ENCODE measurements at regions not wholly inside any gene's neighbourhood (a gene's known extent, or its start where the extent isn't known, plus 50 kb on each side); places are given as distances from the start of the nearest gene placed in this dataset.
"Not testable (repeated sequence)": the region's sequence is repeated elsewhere in the genome, so short reads cannot be mapped to it uniquely, and the experiment has no call there.

DNA sequence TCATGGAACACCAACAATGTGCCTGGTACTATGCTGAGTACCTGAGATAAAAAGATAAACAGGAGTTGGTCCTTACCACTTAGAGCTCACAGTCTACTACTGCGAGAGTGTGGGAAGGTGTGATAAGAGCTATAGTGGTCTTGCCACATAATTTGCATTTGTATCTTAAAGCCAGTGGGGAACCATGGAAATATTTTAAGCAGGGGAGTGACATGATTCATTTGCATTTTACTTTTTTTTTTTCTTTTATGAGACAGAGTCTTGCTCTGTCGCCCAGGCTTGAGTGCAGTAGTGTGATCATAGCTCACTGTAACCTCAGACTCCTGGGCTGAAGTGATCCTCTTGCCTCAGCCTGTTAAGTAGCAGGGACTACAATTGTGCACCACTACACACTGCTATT is 54.2 kb upstream of the FAM72C start:
- DNase-seq: not testable (repeated sequence)

DNA sequence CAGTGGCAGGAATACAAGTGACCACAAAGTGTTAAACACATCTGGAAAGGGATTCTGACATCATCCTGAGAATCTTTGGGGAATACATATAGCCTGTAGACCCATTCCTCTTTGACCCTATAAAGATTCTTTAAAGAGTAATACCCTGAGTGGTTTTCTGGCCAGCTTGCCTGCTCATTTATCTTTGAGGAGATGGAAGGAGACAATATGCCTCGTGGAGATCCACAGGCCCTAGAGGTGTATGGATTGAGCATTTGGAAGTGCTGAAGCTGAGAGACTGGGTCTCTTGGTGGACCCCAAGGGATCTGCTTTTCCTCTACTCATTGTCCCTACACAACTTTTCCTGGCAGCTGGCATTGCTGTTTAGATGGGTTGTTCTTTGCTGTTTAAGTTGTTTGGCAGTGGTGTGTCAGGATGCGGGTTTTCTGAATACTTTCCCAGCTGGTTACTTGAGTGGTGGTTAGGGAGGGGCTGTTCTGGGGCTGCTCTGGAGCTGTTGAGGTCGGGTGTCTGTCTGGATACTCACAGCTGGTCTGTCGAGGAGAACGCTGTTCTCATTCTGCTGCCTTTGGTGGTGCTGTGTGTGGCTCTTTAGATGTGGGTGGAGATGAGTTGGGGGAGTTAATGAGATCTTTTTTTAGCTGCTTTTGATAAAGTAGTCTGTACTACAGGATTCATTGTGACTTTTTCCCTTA is 50.1 kb upstream of the FAM72C start:
- DNase-seq: not testable (repeated sequence)

Data from NCI-H226 (cell line).